Astrocyte (in vitro differentiated cells and primary cell): ENCODE measurements at regions not wholly inside any gene's neighbourhood (a gene's known extent, or its start where the extent isn't known, plus 50 kb on each side); places are given as distances from the start of the nearest gene placed in this dataset.

Experiments
- DNase-seq: peaks from one replicate; pipeline ENCODE4 v3.0.0-alpha.2; 2010; ENCODE audit warnings: low read depth
- FAIRE-seq: peaks from 2 replicates; lab custom pipeline; 2011; peaks lifted over from hg19 to GRCh38; lab: Jason Lieb, UNC
- H2AFZ ChIP-seq: 2 replicates; pipeline ENCODE4 v1.6.0; 2012; ENCODE audit warnings: low read depth, low read length, inconsistent platforms
- H3K27ac ChIP-seq: 2 replicates; pipeline ENCODE4 v1.5.1; 2011; ENCODE audit warnings: low read depth, low read length, inconsistent platforms
- H3K27me3 ChIP-seq: 2 replicates; pipeline ENCODE4 v1.6.0; 2011; ENCODE audit warnings: low read length, inconsistent platforms; ENCODE audit not compliant: insufficient read depth
- H3K36me3 ChIP-seq: 2 replicates; pipeline ENCODE4 v1.5.1; 2011; ENCODE audit warnings: low read length, inconsistent platforms; ENCODE audit not compliant: insufficient read depth
- H3K4me1 ChIP-seq: 2 replicates; pipeline ENCODE4 v1.5.1; 2011; ENCODE audit warnings: low read length, inconsistent platforms; ENCODE audit not compliant: insufficient read depth
- H3K4me2 ChIP-seq: 2 replicates; pipeline ENCODE4 v1.6.0; 2012; ENCODE audit warnings: low read length, inconsistent platforms
- H3K4me3 ChIP-seq: 2 replicates; pipeline ENCODE4 v1.5.1; 2011; ENCODE audit warnings: low read depth, mild to moderate bottlenecking, low read length, inconsistent platforms; ENCODE audit not compliant: insufficient read depth
- H3K79me2 ChIP-seq: 2 replicates; pipeline ENCODE4 v1.6.0; 2012; ENCODE audit warnings: mild to moderate bottlenecking, low read length, inconsistent platforms; ENCODE audit not compliant: insufficient read depth
- H3K9ac ChIP-seq: 2 replicates; pipeline ENCODE4 v1.6.0; 2012; ENCODE audit warnings: mild to moderate bottlenecking, low read length, inconsistent platforms
- H3K9me3 ChIP-seq: 2 replicates; pipeline ENCODE4 v1.5.1; 2012; ENCODE audit warnings: low read depth, mild to moderate bottlenecking, low read length, inconsistent platforms; ENCODE audit not compliant: insufficient read depth
- H4K20me1 ChIP-seq: 2 replicates; pipeline ENCODE4 v1.6.0; 2012; ENCODE audit warnings: low read length, inconsistent platforms; ENCODE audit not compliant: insufficient read depth
- H3K27ac Mint-ChIP-seq: one replicate; pipeline ENCODE4 v1.8.0; 2021; ENCODE audit warnings: mild to moderate bottlenecking, mixed read lengths; ENCODE audit not compliant: unreplicated experiment
- H3K27me3 Mint-ChIP-seq: one replicate; pipeline ENCODE4 v1.8.0; 2021; ENCODE audit warnings: low read depth, mixed read lengths; ENCODE audit not compliant: unreplicated experiment
- H3K36me3 Mint-ChIP-seq: one replicate; pipeline ENCODE4 v1.8.0; 2021; ENCODE audit warnings: low read depth, mixed read lengths; ENCODE audit not compliant: unreplicated experiment
- H3K4me1 Mint-ChIP-seq: one replicate; pipeline ENCODE4 v1.8.0; 2021; ENCODE audit warnings: low read depth, mixed read lengths; ENCODE audit not compliant: unreplicated experiment
- H3K4me3 Mint-ChIP-seq: one replicate; pipeline ENCODE4 v1.8.0; 2021; ENCODE audit warnings: mild to moderate bottlenecking, moderate library complexity, mixed read lengths; ENCODE audit not compliant: unreplicated experiment
- H3K9me3 Mint-ChIP-seq: one replicate; pipeline ENCODE4 v1.8.0; 2021; ENCODE audit warnings: mild to moderate bottlenecking, mixed read lengths; ENCODE audit not compliant: unreplicated experiment
- CTCF ChIP-seq: IDR thresholded peaks from 2 replicates; pipeline ENCODE4 v1.5.1; 2011; ENCODE audit warnings: low read depth, mild to moderate bottlenecking, inconsistent platforms, low read length, moderate library complexity; ENCODE audit not compliant: insufficient read depth
- EZH2 ChIP-seq: IDR thresholded peaks from 2 replicates; pipeline ENCODE4 v1.6.1; 2012; ENCODE audit warnings: mild to moderate bottlenecking, low read length, inconsistent platforms; ENCODE audit not compliant: insufficient read depth

GRCh38 chr12:78600541-78600940 lies 264.0 kb upstream of the SYT1 start:
- no peaks in the 10 kb centered on the region for H3K9me3 ChIP-seq
- Mint-ChIP-seq H3K4me3 (no peak overlapping the region), H3K36me3 (no peaks in the 10 kb centered on the region), H3K4me1 (no peaks in the 10 kb centered on the region), H3K27ac (no peak overlapping the region), H3K9me3 (peaks cover 7% of the 10 kb centered on the region), H3K27me3 (no peaks in the 10 kb centered on the region)
- H3K27me3 ChIP-seq, result no peaks in the 10 kb centered on the region
- no peaks in the 10 kb centered on the region for H3K36me3 ChIP-seq
- H2AFZ ChIP-seq, result no peak overlapping the region
- H3K4me2 ChIP-seq, result no peak overlapping the region
- H3K4me1 ChIP-seq, result no peaks in the 10 kb centered on the region
- DNase-seq (no peak), FAIRE-seq (no peak)
- no peaks in the 10 kb centered on the region for H3K79me2 ChIP-seq
- H3K4me3 ChIP-seq, result no peak overlapping the region
- no peak overlapping the region for H3K27ac ChIP-seq
- H4K20me1 ChIP-seq, result no peaks in the 10 kb centered on the region
- H3K9ac ChIP-seq, result no peak overlapping the region
- TF ChIP-seq EZH2, result no peak
- TF ChIP-seq CTCF, result no peak

GRCh38 chr12:78611504-78611903 lies 253.1 kb upstream of the SYT1 start:
- Histone ChIP-seq H3K27me3 (no peaks in the 10 kb centered on the region), H3K9ac (no peak overlapping the region), H2AFZ (no peak overlapping the region), H3K9me3 (no peaks in the 10 kb centered on the region), H3K4me2 (no peak overlapping the region), H3K79me2 (no peaks in the 10 kb centered on the region), H3K36me3 (no peaks in the 10 kb centered on the region), H4K20me1 (no peaks in the 10 kb centered on the region), H3K4me1 (no peaks in the 10 kb centered on the region), H3K4me3 (no peak overlapping the region), H3K27ac (no peak overlapping the region)
- no peaks in the 10 kb centered on the region for H3K36me3 Mint-ChIP-seq
- no peak for TF ChIP-seq EZH2
- no peak for TF ChIP-seq CTCF
- H3K27me3 Mint-ChIP-seq, result no peaks in the 10 kb centered on the region
- H3K4me1 Mint-ChIP-seq, result no peaks in the 10 kb centered on the region
- no peak for DNase-seq
- no peak overlapping the region for H3K27ac Mint-ChIP-seq
- no peak for FAIRE-seq
- H3K4me3 Mint-ChIP-seq, result no peak overlapping the region
- peaks cover 5% of the 10 kb centered on the region for H3K9me3 Mint-ChIP-seq

- Histone ChIP-seq H3K27me3 (no peaks in the 10 kb centered on the region), H4K20me1 (no peaks in the 10 kb centered on the region), H3K4me3 (no peak overlapping the region), H3K4me1 (no peaks in the 10 kb centered on the region), H3K27ac (no peak overlapping the region), H3K4me2 (no peak overlapping the region), H3K79me2 (no peaks in the 10 kb centered on the region), H3K9me3 (no peaks in the 10 kb centered on the region), H3K36me3 (no peaks in the 10 kb centered on the region), H2AFZ (no peak overlapping the region), H3K9ac (no peak overlapping the region)
- Mint-ChIP-seq H3K9me3 (peaks cover 5% of the 10 kb centered on the region), H3K4me3 (no peak overlapping the region), H3K36me3 (no peaks in the 10 kb centered on the region), H3K27ac (no peak overlapping the region), H3K27me3 (no peaks in the 10 kb centered on the region), H3K4me1 (no peaks in the 10 kb centered on the region)
- DNase-seq (no peak), FAIRE-seq (no peak)
- no peak for TF ChIP-seq CTCF
- TF ChIP-seq EZH2, result no peak
These were observed 252.4 kb upstream of the SYT1 start for GRCh38 chr12:78612190-78612589.
